ENCODE measurements at regions not wholly inside any gene's neighbourhood (a gene's known extent, or its start where the extent isn't known, plus 50 kb on each side); places are given as distances from the start of the nearest gene placed in this dataset.

DNA sequence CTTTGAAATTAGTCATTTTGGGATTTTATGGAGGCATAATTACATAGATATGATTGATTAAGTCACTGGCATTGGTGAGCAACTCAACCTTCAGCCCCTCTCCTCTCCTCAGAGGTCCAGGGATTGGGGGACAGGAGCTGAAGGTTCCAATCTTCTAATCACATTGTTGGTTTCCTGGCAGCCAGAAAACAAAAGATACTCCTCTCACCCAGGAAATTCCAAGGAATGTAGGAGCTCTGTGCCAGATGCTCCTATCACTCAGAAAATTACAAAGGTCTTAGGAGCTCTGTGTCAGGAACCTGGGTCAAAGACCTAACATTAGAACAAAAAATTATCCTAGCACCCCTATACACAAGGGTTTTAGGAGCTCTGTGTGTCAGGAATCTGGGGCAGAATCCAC lies 679.7 kb upstream of the ID4 start:
- Histone ChIP-seq H3K27ac (ENCODE audit: low read depth in 2 of 2, low read length in 1 of 2) (no peak overlapping the region), H3K9me2 (0 out of 2 replicates have a peak, but pooled peaks cover 3% of the 10 kb centered on the region), H3F3A (replicated peaks; ENCODE audit: insufficient read depth) (no peaks in the 10 kb centered on the region), H2AFZ (ENCODE audit: low read depth) (no peak overlapping the region), H3K4me3 (ENCODE audit: low read depth in 2 of 2, low read length in 1 of 2) (no peak overlapping the region), H3K27me3 (ENCODE audit: insufficient read depth) (no peaks in the 10 kb centered on the region), H3K4me1 (ENCODE audit: control insufficient read depth in 1 of 2, insufficient read depth in 2 of 2, low read depth in 1 of 2, low read length in 1 of 2) (no peaks in the 10 kb centered on the region), H3K4me2 (no peak overlapping the region), H3K79me2 (ENCODE audit: insufficient read depth) (no peaks in the 10 kb centered on the region), H3K9ac (no peak overlapping the region), H3K36me3 (replicated peaks in 1 of 2; ENCODE audit: control insufficient read depth in 1 of 2, insufficient read depth in 2 of 2, low read length in 1 of 2) (no peaks in the 10 kb centered on the region), H3K9me3 (no peaks in the 10 kb centered on the region), H4K20me1 (ENCODE audit: insufficient read depth) (no peaks in the 10 kb centered on the region)
- ChIA-PET CTCF (no interaction called here), POLR2A (no interaction called here)
- no peak for DNase-seq
- TF ChIP-seq YY1 (IDR thresholded peaks at IDR 0.05; ENCODE audit: low read depth) (no peak), RCOR1 (IDR thresholded peaks at IDR 0.05; ENCODE audit: low read length) (no peak), GATA2 (CRISPR knock-in tag; IDR thresholded peaks at IDR 0.05) (no peak), MAX (IDR thresholded peaks at IDR 0.05; ENCODE audit: low read depth) (no peak), TCF12 (IDR thresholded peaks at IDR 0.05) (no peak), FOXJ3 (CRISPR knock-in tag; IDR thresholded peaks at IDR 0.05) (no peak), MEF2A (IDR thresholded peaks at IDR 0.05; ENCODE audit: borderline replicate concordance, low read depth) (no peak), TAF1 (IDR thresholded peaks at IDR 0.05; ENCODE audit: borderline replicate concordance, low read depth, low read length) (no peak), TEAD4 (IDR thresholded peaks at IDR 0.05; ENCODE audit: borderline replicate concordance, insufficient read depth) (no peak), JUND (IDR thresholded peaks at IDR 0.05) (no peak), ZBTB33 (IDR thresholded peaks at IDR 0.05; ENCODE audit: borderline replicate concordance, low read depth) (no peak), FOXM1 (IDR thresholded peaks at IDR 0.05; ENCODE audit: low read depth) (no peak), POLR2AphosphoS5 (IDR thresholded peaks at IDR 0.05; ENCODE audit: low read depth, low read length) (no peak)
- TF ChIP-seq, protein P1, sequence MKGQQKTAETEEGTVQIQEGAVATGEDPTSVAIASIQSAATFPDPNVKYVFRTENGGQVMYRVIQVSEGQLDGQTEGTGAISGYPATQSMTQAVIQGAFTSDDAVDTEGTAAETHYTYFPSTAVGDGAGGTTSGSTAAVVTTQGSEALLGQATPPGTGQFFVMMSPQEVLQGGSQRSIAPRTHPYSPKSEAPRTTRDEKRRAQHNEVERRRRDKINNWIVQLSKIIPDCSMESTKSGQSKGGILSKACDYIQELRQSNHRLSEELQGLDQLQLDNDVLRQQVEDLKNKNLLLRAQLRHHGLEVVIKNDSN (IDR thresholded peaks at IDR 0.05; ENCODE audit: borderline replicate concordance, low read depth): no peak
- TF ChIP-seq, protein P2, sequence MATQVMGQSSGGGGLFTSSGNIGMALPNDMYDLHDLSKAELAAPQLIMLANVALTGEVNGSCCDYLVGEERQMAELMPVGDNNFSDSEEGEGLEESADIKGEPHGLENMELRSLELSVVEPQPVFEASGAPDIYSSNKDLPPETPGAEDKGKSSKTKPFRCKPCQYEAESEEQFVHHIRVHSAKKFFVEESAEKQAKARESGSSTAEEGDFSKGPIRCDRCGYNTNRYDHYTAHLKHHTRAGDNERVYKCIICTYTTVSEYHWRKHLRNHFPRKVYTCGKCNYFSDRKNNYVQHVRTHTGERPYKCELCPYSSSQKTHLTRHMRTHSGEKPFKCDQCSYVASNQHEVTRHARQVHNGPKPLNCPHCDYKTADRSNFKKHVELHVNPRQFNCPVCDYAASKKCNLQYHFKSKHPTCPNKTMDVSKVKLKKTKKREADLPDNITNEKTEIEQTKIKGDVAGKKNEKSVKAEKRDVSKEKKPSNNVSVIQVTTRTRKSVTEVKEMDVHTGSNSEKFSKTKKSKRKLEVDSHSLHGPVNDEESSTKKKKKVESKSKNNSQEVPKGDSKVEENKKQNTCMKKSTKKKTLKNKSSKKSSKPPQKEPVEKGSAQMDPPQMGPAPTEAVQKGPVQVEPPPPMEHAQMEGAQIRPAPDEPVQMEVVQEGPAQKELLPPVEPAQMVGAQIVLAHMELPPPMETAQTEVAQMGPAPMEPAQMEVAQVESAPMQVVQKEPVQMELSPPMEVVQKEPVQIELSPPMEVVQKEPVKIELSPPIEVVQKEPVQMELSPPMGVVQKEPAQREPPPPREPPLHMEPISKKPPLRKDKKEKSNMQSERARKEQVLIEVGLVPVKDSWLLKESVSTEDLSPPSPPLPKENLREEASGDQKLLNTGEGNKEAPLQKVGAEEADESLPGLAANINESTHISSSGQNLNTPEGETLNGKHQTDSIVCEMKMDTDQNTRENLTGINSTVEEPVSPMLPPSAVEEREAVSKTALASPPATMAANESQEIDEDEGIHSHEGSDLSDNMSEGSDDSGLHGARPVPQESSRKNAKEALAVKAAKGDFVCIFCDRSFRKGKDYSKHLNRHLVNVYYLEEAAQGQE (IDR thresholded peaks at IDR 0.05; ENCODE audit: low read depth, low read length): no peak
- TF ChIP-seq, protein P3, sequence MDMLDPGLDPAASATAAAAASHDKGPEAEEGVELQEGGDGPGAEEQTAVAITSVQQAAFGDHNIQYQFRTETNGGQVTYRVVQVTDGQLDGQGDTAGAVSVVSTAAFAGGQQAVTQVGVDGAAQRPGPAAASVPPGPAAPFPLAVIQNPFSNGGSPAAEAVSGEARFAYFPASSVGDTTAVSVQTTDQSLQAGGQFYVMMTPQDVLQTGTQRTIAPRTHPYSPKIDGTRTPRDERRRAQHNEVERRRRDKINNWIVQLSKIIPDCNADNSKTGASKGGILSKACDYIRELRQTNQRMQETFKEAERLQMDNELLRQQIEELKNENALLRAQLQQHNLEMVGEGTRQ (IDR thresholded peaks at IDR 0.05; ENCODE audit: borderline replicate concordance, low read depth, low read length): no peak
